ENCODE measurements at regions not wholly inside any gene's neighbourhood (a gene's known extent, or its start where the extent isn't known, plus 50 kb on each side); places are given as distances from the start of the nearest gene placed in this dataset.
A peak's percentile ranks its signal among the peaks of the same experiment; 100 is the strongest.

DNA sequence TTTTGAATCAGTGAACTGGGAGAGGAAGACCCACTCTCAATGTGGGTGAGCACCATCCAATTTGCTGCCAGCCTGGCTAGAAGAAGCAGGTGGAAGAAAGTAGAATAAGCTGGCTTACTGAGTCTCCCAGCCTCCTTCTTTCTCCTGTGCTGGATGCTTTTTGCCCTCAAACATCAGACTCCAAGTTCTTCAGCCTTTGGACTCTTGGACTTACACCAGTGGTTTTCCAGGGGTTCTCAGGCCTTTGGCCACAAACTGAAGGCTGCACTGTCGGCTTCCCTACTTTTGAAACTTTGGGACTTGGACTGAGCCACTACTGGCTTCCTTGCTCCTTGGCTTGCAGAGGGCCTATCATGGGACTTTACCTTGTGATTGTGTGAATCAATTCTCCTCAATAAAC, 804.2 kb upstream of the SLITRK1 start:
- H3K27ac ChIP-seq (ENCODE audit: insufficient read depth, low read length), result no peak overlapping the region
- H3K4me2 ChIP-seq (ENCODE audit: extremely low read depth, insufficient read depth, low read length), result no peak overlapping the region
- TF ChIP-seq, protein P1, sequence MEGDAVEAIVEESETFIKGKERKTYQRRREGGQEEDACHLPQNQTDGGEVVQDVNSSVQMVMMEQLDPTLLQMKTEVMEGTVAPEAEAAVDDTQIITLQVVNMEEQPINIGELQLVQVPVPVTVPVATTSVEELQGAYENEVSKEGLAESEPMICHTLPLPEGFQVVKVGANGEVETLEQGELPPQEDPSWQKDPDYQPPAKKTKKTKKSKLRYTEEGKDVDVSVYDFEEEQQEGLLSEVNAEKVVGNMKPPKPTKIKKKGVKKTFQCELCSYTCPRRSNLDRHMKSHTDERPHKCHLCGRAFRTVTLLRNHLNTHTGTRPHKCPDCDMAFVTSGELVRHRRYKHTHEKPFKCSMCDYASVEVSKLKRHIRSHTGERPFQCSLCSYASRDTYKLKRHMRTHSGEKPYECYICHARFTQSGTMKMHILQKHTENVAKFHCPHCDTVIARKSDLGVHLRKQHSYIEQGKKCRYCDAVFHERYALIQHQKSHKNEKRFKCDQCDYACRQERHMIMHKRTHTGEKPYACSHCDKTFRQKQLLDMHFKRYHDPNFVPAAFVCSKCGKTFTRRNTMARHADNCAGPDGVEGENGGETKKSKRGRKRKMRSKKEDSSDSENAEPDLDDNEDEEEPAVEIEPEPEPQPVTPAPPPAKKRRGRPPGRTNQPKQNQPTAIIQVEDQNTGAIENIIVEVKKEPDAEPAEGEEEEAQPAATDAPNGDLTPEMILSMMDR (conservative IDR thresholded peaks at IDR 0.05 in 1 of 2, IDR thresholded peaks at IDR 0.05 in 1 of 2; ENCODE audit: low read depth in 1 of 2, low read length in 2 of 2), result no peak
- TF ChIP-seq EZH2 (IDR thresholded peaks at IDR 0.05; ENCODE audit: low read length, missing control alignments), result no peak
- no peaks in the 10 kb centered on the region for H3K9me3 ChIP-seq (ENCODE audit: control insufficient read depth, insufficient read depth, low read depth, low read length)
- no peaks in the 10 kb centered on the region for H3K36me3 ChIP-seq (ENCODE audit: control insufficient read depth, insufficient read depth, low read length)
- H3K27me3 ChIP-seq (ENCODE audit: control insufficient read depth, insufficient read depth, low read length), result no peaks in the 10 kb centered on the region
- no peak for DNase-seq (ENCODE audit: low read depth in 2 of 2)
- no peaks in the 10 kb centered on the region for H3K79me2 ChIP-seq (ENCODE audit: control insufficient read depth, insufficient read depth, low read length)
- no peak overlapping the region for H3K9ac ChIP-seq (ENCODE audit: insufficient read depth, low read length)
- H2AFZ ChIP-seq (ENCODE audit: low read length), result no peak overlapping the region
- H3K4me3 ChIP-seq (replicated peaks in 1 of 4; ENCODE audit: control extremely low read depth in 1 of 4, insufficient read depth in 1 of 4, low read depth in 3 of 4, low read length in 4 of 4), result no peak overlapping the region
- H4K20me1 ChIP-seq (ENCODE audit: control insufficient read depth, extremely low read depth, insufficient read depth, low read length), result no peaks in the 10 kb centered on the region
- H3K4me1 ChIP-seq (ENCODE audit: control insufficient read depth, extremely low read depth, insufficient read depth, low read length), result no peaks in the 10 kb centered on the region

DNA sequence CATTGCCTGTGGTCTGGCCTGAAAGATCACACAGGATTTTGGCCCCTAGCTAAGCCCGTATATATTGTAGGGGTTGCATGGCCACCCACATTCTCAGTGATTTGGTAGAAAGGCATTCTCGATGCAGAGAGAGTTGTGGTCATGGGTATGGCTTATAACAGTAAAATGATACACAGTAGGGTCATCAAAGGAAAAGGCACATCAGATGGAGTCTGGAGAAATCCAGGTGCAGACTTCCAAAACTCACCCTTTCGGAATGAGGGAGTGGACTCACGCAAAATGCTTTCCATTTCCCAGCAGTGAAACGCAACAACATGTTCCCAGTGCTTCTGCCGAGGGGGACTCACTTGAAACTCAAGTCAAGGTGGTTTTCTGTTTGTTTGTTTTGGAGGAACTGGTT, 802.5 kb upstream of the SLITRK1 start:
- no peaks in the 10 kb centered on the region for H3K36me3 ChIP-seq (ENCODE audit: control insufficient read depth, insufficient read depth, low read length)
- no peak overlapping the region for H3K4me2 ChIP-seq (ENCODE audit: extremely low read depth, insufficient read depth, low read length)
- no peak overlapping the region for H2AFZ ChIP-seq (ENCODE audit: low read length)
- H3K4me3 ChIP-seq (replicated peaks in 1 of 4; ENCODE audit: control extremely low read depth in 1 of 4, insufficient read depth in 1 of 4, low read depth in 3 of 4, low read length in 4 of 4), result no peak overlapping the region
- H4K20me1 ChIP-seq (ENCODE audit: control insufficient read depth, extremely low read depth, insufficient read depth, low read length), result no peaks in the 10 kb centered on the region
- no peaks in the 10 kb centered on the region for H3K79me2 ChIP-seq (ENCODE audit: control insufficient read depth, insufficient read depth, low read length)
- no peak overlapping the region for H3K27ac ChIP-seq (ENCODE audit: insufficient read depth, low read length)
- no peaks in the 10 kb centered on the region for H3K9me3 ChIP-seq (ENCODE audit: control insufficient read depth, insufficient read depth, low read depth, low read length)
- H3K27me3 ChIP-seq (ENCODE audit: control insufficient read depth, insufficient read depth, low read length), result no peaks in the 10 kb centered on the region
- TF ChIP-seq, protein P1 (conservative IDR thresholded peaks at IDR 0.05 in 1 of 2, IDR thresholded peaks at IDR 0.05 in 1 of 2; ENCODE audit: low read depth in 1 of 2, low read length in 2 of 2), result no peak
- TF ChIP-seq EZH2 (IDR thresholded peaks at IDR 0.05; ENCODE audit: low read length, missing control alignments), result no peak
- peak in 1 of 2 donors; percentile 36 for DNase-seq (ENCODE audit: low read depth in 2 of 2)
- no peak overlapping the region for H3K9ac ChIP-seq (ENCODE audit: insufficient read depth, low read length)
- no peaks in the 10 kb centered on the region for H3K4me1 ChIP-seq (ENCODE audit: control insufficient read depth, extremely low read depth, insufficient read depth, low read length)

DNA sequence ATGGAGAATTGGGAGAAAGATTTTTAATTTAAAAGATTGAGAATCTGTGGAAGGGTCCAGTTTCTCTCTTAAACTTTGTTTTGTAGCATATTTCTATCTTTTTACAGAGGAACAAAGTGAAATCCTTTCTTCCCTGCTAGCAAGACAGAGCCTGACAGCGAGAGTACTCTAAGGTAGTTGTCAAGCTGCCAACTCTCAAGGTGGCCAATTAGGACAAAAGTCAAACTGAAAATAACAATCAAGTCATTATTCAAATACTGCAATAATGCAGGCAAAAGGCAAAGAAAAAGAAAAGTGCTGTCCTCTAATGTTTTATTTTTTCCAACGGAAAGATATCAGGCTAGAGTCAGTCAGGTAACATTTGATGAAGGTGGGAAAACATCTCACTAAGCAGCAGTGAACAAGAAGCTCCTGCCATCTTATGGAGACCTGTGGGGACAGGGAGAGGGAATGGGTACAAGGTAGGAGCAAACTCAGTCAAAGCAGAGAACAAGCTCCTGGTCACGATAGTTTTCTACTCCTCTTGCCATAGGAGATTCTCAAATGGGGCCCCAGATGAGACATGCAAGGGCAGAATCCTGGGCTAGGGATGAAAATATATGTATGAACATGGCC, 801.9 kb upstream of the SLITRK1 start:
- Histone ChIP-seq H2AFZ (ENCODE audit: low read length) (no peak overlapping the region), H3K4me1 (ENCODE audit: control insufficient read depth, extremely low read depth, insufficient read depth, low read length) (no peaks in the 10 kb centered on the region), H3K27ac (ENCODE audit: insufficient read depth, low read length) (no peak overlapping the region), H3K4me2 (ENCODE audit: extremely low read depth, insufficient read depth, low read length) (no peak overlapping the region), H4K20me1 (ENCODE audit: control insufficient read depth, extremely low read depth, insufficient read depth, low read length) (no peaks in the 10 kb centered on the region), H3K27me3 (ENCODE audit: control insufficient read depth, insufficient read depth, low read length) (no peaks in the 10 kb centered on the region), H3K9ac (ENCODE audit: insufficient read depth, low read length) (no peak overlapping the region), H3K36me3 (ENCODE audit: control insufficient read depth, insufficient read depth, low read length) (no peaks in the 10 kb centered on the region), H3K4me3 (replicated peaks in 1 of 4; ENCODE audit: control extremely low read depth in 1 of 4, insufficient read depth in 1 of 4, low read depth in 3 of 4, low read length in 4 of 4) (no peak overlapping the region), H3K79me2 (ENCODE audit: control insufficient read depth, insufficient read depth, low read length) (no peaks in the 10 kb centered on the region), H3K9me3 (ENCODE audit: control insufficient read depth, insufficient read depth, low read depth, low read length) (no peaks in the 10 kb centered on the region)
- TF ChIP-seq EZH2 (IDR thresholded peaks at IDR 0.05; ENCODE audit: low read length, missing control alignments), result no peak
- TF ChIP-seq, protein P1 (conservative IDR thresholded peaks at IDR 0.05 in 1 of 2, IDR thresholded peaks at IDR 0.05 in 1 of 2; ENCODE audit: low read depth in 1 of 2, low read length in 2 of 2), result no peak
- DNase-seq (ENCODE audit: low read depth in 2 of 2), result no peak
